Right cardiac atrium (tissue), 5 donors: ENCODE measurements at regions not wholly inside any gene's neighbourhood (a gene's known extent, or its start where the extent isn't known, plus 50 kb on each side); places are given as distances from the start of the nearest gene placed in this dataset.
A peak's percentile ranks its signal among the peaks of the same experiment; 100 is the strongest.

ENCODE experiments used
- ATAC-seq, 2 donors: fragments of 200-7000 bp; cut with Tn5 transposase; one replicate each; pipeline versions ENCODE4 v1.8.0 to v1.9.1; 2020; ENCODE audit warnings: moderate library complexity in 2 of 2, mild to moderate bottlenecking in 1 of 2
- DNase-seq, 3 donors: peaks; one replicate each; pipeline ENCODE4 v3.0.0-alpha.2; 2020
- H3K27ac ChIP-seq: one replicate; pipeline ENCODE4 v1.5.1; 2013; ENCODE audit warnings: mild to moderate bottlenecking, low read length, control low read depth, moderate library complexity
- H3K27me3 ChIP-seq: one replicate; pipeline ENCODE4 v1.6.1; 2013; ENCODE audit not compliant: control insufficient read depth, insufficient read depth
- H3K4me1 ChIP-seq: one replicate; pipeline ENCODE4 v1.6.1; 2013; ENCODE audit warnings: low read length; ENCODE audit not compliant: control insufficient read depth, insufficient read depth
- H3K4me3 ChIP-seq: one replicate; pipeline ENCODE4 v1.5.1; 2013; ENCODE audit warnings: low read length, control low read depth
- H3K9me3 ChIP-seq: one replicate; pipeline ENCODE4 v1.6.1; 2013; ENCODE audit warnings: low read length; ENCODE audit not compliant: control insufficient read depth
- WGBS: extraction: QIAGEN DNeasy Blood & Tissue Kit; methylation state at CpG from one replicate; pipeline ENCODE4 v1.1.7; 2013; 5-methylcytosine and 5-hydroxymethylcytosine counted together
- intact Hi-C, 4 donors: fragments of 100-400 bp; cut with DNase I; formaldehyde crosslinking; loops; one replicate each; pipeline versions ENCODE4 v1.11.0 to v1.14.0; 2022 to 2023
- donor health status: healthy with polysubstance abuse.
- donor health status: DM: no; HTN: yes; CAD: no.
- donor health status: DM: no; HTN: no; CAD: no.
- donor health status: DM: no; HTN: yes; CAD: no; lungs with severe emphysema.
- donor health status: DM: yes; HTN: yes; CAD: no.

DNA sequence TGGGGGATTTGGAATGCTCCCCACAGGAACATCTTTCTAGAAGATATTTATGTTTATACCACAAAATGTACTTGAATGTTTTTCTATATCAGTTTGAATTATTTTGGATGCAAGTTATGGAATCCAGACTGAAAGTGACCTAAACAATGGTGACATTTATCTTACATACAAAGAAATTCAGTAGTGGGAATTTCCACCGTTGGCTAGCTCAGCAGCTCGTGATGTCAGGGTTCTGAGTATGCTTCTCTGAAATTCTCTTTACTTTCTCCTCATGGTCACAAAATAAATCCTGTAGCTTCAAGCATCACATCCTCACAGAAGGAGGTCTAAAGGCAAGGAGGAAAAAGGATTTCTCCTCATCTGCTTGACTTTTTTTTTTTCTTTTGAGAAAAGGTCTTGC is 105.3 kb downstream of the AKAIN1 start:
- Histone ChIP-seq H3K27me3 (no peaks in the 10 kb centered on the region), H3K4me3 (no peak overlapping the region), H3K4me1 (no peaks in the 10 kb centered on the region), H3K9me3 (no peaks in the 10 kb centered on the region), H3K27ac (no peak overlapping the region)
- no peak for DNase-seq
- WGBS: 78% methylated on average over 2 of the region's 2 CpGs
- intact Hi-C loops: no loop called here
- ATAC-seq: no peak

GRCh38 chr18:5075297-5075696 is 121.8 kb downstream of the AKAIN1 start:
- DNase-seq (no peak), ATAC-seq (no peak)
- WGBS: 74% methylated on average over 3 of the region's 3 CpGs
- H3K27ac ChIP-seq: no peak overlapping the region
- intact Hi-C loops: no loop called here
- no peaks in the 10 kb centered on the region for H3K27me3 ChIP-seq
- no peaks in the 10 kb centered on the region for H3K9me3 ChIP-seq
- no peak overlapping the region for H3K4me3 ChIP-seq
- no peaks in the 10 kb centered on the region for H3K4me1 ChIP-seq

- intact Hi-C loops: loop anchor here in 1 of 4 donors (5.0 kb wide), 1 partner anchor 769 kb away; no protein-coding TSS in a partner anchor
- no peak for DNase-seq
- Histone ChIP-seq H3K9me3 (no peaks in the 10 kb centered on the region), H3K4me1 (no peaks in the 10 kb centered on the region), H3K27ac (no peak overlapping the region), H3K4me3 (no peak overlapping the region), H3K27me3 (no peaks in the 10 kb centered on the region)
- WGBS: 38% methylated on average over 9 of the region's 9 CpGs
- peak; percentile 64 to 75 for ATAC-seq
These were observed 123.8 kb downstream of the AKAIN1 start for GRCh38 chr18:5073026-5073944.

GRCh38 chr18:5068851-5069250 is 128.2 kb downstream of the AKAIN1 start:
- no peaks in the 10 kb centered on the region for H3K9me3 ChIP-seq
- 77% methylated on average over 3 of the region's 3 CpGs for WGBS
- no peak overlapping the region for H3K27ac ChIP-seq
- H3K4me3 ChIP-seq: no peak overlapping the region
- intact Hi-C loops: no loop called here
- no peaks in the 10 kb centered on the region for H3K4me1 ChIP-seq
- ATAC-seq (no peak), DNase-seq (no peak)
- H3K27me3 ChIP-seq: no peaks in the 10 kb centered on the region

DNA sequence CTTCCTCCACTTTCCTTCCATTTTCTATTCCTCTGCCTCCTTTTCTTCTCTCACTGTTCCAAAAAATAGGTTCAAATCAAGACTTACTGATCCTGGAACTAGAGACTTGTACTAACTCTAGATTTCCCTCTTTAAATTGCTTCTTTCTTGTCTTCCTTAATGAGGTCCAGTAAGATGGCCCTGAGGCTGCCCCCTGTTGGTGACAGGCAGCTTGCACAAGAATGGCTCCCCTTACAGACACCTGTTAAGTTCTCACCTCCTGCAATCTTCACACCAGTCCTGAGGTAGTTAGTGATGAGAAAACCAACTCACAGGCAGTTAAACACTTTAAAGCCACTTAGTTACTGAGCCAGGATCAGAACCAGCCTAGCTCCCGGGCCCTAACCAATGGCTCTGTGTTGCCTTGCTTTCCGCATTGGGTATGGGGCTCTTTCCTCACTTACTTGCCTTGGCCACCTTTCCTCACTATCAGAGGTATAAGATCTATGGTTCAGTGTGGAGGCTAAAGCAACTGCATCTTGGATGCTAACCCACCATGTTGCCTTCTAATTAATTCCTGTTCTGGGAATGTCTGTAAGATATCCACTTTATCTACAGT is 130.6 kb downstream of the AKAIN1 start:
- 95% methylated on average over 2 of the region's 2 CpGs for WGBS
- H3K9me3 ChIP-seq: no peaks in the 10 kb centered on the region
- no peaks in the 10 kb centered on the region for H3K27me3 ChIP-seq
- no peak overlapping the region for H3K27ac ChIP-seq
- H3K4me1 ChIP-seq: no peaks in the 10 kb centered on the region
- no peak overlapping the region for H3K4me3 ChIP-seq
- intact Hi-C loops: no loop called here
- no peak for ATAC-seq
- no peak for DNase-seq

- 88% methylated on average over 2 of the region's 2 CpGs for WGBS
- no peak overlapping the region for H3K4me3 ChIP-seq
- ATAC-seq (no peak), DNase-seq (no peak)
- no peak overlapping the region for H3K27ac ChIP-seq
- H3K4me1 ChIP-seq: no peaks in the 10 kb centered on the region
- H3K27me3 ChIP-seq: no peaks in the 10 kb centered on the region
- intact Hi-C loops: no loop called here
- no peaks in the 10 kb centered on the region for H3K9me3 ChIP-seq
These were observed 131.4 kb downstream of the AKAIN1 start for GRCh38 chr18:5065615-5066014.

GRCh38 chr18:5064841-5065370 is 132.2 kb downstream of the AKAIN1 start:
- 82% methylated on average over 5 of the region's 5 CpGs for WGBS
- no peaks in the 10 kb centered on the region for H3K27me3 ChIP-seq
- H3K4me3 ChIP-seq: no peak overlapping the region
- intact Hi-C loops: no loop called here
- ATAC-seq: no peak
- no peaks in the 10 kb centered on the region for H3K4me1 ChIP-seq
- DNase-seq: no peak
- H3K27ac ChIP-seq: no peak overlapping the region
- H3K9me3 ChIP-seq: no peaks in the 10 kb centered on the region

GRCh38 chr18:5061785-5062184 is 135.3 kb downstream of the AKAIN1 start:
- H3K27me3 ChIP-seq: no peaks in the 10 kb centered on the region
- H3K4me1 ChIP-seq: peaks cover 1% of the 10 kb centered on the region
- no peak overlapping the region for H3K27ac ChIP-seq
- ATAC-seq (no peak), DNase-seq (no peak)
- intact Hi-C loops: no loop called here
- 72% methylated on average over 2 of the region's 2 CpGs for WGBS
- no peak overlapping the region for H3K4me3 ChIP-seq
- no peaks in the 10 kb centered on the region for H3K9me3 ChIP-seq

DNA sequence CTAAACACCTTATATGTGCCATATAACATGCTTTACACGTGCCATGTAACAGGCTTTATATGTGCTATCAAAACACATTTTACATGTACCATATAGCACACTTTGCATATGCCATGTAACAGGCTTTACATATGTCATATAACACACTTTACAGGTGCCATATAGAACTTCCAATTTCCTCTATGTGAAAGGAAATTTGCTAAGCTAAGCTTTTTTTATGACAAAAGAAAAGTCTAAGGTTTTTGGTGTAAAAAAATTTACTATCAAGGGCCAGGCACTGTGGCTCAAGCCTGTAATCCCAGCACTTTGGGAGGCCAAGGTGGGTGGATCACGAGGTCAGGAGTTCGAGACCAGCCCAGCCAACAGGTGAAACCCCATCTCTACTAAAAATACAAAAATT is 136.5 kb downstream of the AKAIN1 start:
- WGBS: 84% methylated on average over 3 of the region's 3 CpGs
- no peak for DNase-seq
- Histone ChIP-seq H3K4me3 (no peak overlapping the region), H3K27ac (no peak overlapping the region), H3K4me1 (peaks cover 1% of the 10 kb centered on the region), H3K27me3 (no peaks in the 10 kb centered on the region), H3K9me3 (no peaks in the 10 kb centered on the region)
- intact Hi-C loops: no loop called here
- ATAC-seq: no peak

DNA sequence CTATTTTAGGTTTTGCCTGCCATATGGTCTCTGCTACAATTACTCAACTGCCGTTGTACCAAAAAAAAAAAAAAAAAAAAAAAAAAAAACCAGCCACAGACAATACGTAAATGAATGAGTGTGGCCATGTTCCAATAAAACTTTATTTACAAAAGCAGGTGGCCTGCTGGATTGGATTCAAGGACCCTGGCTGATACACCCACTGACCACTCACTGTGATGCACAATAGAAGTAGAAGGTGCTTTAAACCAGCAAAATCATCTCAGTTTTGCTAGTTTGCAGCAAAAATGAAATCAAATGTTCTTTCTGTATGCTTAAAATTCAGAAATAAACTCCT is 137.4 kb downstream of the AKAIN1 start:
- no peaks in the 10 kb centered on the region for H3K9me3 ChIP-seq
- DNase-seq: no peak
- H3K4me1 ChIP-seq: peaks cover 1% of the 10 kb centered on the region
- no peak overlapping the region for H3K4me3 ChIP-seq
- H3K27me3 ChIP-seq: no peaks in the 10 kb centered on the region
- ATAC-seq: no peak
- intact Hi-C loops: loop anchor here in 1 of 4 donors (5.0 kb wide), 1 partner anchor 952 kb away; no protein-coding TSS in a partner anchor
- H3K27ac ChIP-seq: no peak overlapping the region
- 65% methylated on average over 2 of the region's 2 CpGs for WGBS
